GM19463 (cell line): ENCODE measurements at regions not wholly inside any gene's neighbourhood (a gene's known extent, or its start where the extent isn't known, plus 50 kb on each side); places are given as distances from the start of the nearest gene placed in this dataset.
"Not testable (repeated sequence)": the region's sequence is repeated elsewhere in the genome, so short reads cannot be mapped to it uniquely, and the experiment has no call there.

Experiments
- ATAC-seq: cut with Tn5 transposase; IDR thresholded peaks from one replicate; pipeline ENCODE4 v1.9.1; 2021; ENCODE audit warnings: mild to moderate bottlenecking, moderate library complexity; ENCODE audit not compliant: unreplicated experiment

GRCh38 chr18:66300141-66300540, 303.7 kb downstream of the CDH19 start:
- no peak for ATAC-seq

GRCh38 chr18:66280470-66280869, 323.4 kb downstream of the CDH19 start:
- ATAC-seq = no peak

GRCh38 chr18:66271962-66272361, 331.9 kb downstream of the CDH19 start:
- ATAC-seq = no peak

GRCh38 chr18:66264130-66264529, 339.8 kb downstream of the CDH19 start:
- no peak for ATAC-seq

- ATAC-seq = no peak
These were observed 349.8 kb downstream of the CDH19 start for GRCh38 chr18:66254121-66254520.

GRCh38 chr18:66252703-66253102, 351.2 kb downstream of the CDH19 start:
- no peak for ATAC-seq

GRCh38 chr18:66235206-66235605, 368.7 kb downstream of the CDH19 start:
- no peak for ATAC-seq

- ATAC-seq = no peak
These were observed 377.1 kb downstream of the CDH19 start for GRCh38 chr18:66226782-66227181.

- not testable (repeated sequence) for ATAC-seq
These were observed 380.6 kb downstream of the CDH19 start for GRCh38 chr18:66223317-66223716.

- no peak for ATAC-seq
These were observed 381.7 kb downstream of the CDH19 start for GRCh38 chr18:66222174-66222573.

- no peak for ATAC-seq
These were observed 384.1 kb downstream of the CDH19 start for GRCh38 chr18:66219817-66220216.

- ATAC-seq = no peak
These were observed 392.1 kb downstream of the CDH19 start for GRCh38 chr18:66211749-66212148.

- ATAC-seq = no peak
These were observed 393.0 kb downstream of the CDH19 start for GRCh38 chr18:66210875-66211274.

- ATAC-seq = no peak
These were observed 394.2 kb downstream of the CDH19 start for GRCh38 chr18:66209656-66210055.

- no peak for ATAC-seq
These were observed 407.1 kb downstream of the CDH19 start for GRCh38 chr18:66196805-66197204.

GRCh38 chr18:66193938-66194337, 410.0 kb downstream of the CDH19 start:
- ATAC-seq = no peak

GRCh38 chr18:66193394-66193793, 410.5 kb downstream of the CDH19 start:
- no peak for ATAC-seq

- ATAC-seq = no peak
These were observed 417.9 kb downstream of the CDH7 start for GRCh38 chr18:66168685-66169235.

- no peak for ATAC-seq
These were observed 417.2 kb downstream of the CDH7 start for GRCh38 chr18:66167829-66168684.

- ATAC-seq = no peak
These were observed 409.2 kb downstream of the CDH7 start for GRCh38 chr18:66160007-66160406.

- no peak for ATAC-seq
These were observed 408.6 kb downstream of the CDH7 start for GRCh38 chr18:66159451-66159850.

GRCh38 chr18:66156946-66157687, 406.3 kb downstream of the CDH7 start:
- ATAC-seq = no peak
